CD4-positive, alpha-beta T cell (primary cell): ENCODE measurements at regions not wholly inside any gene's neighbourhood (a gene's known extent, or its start where the extent isn't known, plus 50 kb on each side); places are given as distances from the start of the nearest gene placed in this dataset.

Source experiments
- ATAC-seq: fragments of 200-7000 bp; cut with Tn5 transposase; one replicate; pipeline ENCODE4 v1.10.0; 2022; ENCODE audit warnings: mild to moderate bottlenecking; ENCODE audit not compliant: poor library complexity
- CTCF ChIA-PET: fragments of 350-600 bp; sonication (Branson Sonifier 250); formaldehyde crosslinking; loops from one replicate; lab custom pipeline; 2021; ENCODE audit warnings: antibody characterized with exemption, inconsistent platforms; lab: Charles Lee
- POLR2A ChIA-PET: fragments of 350-600 bp; sonication (Branson Sonifier 250); formaldehyde crosslinking; loops from one replicate; lab custom pipeline; 2021; ENCODE audit warnings: antibody characterized with exemption, inconsistent platforms; lab: Charles Lee
- DNase-seq, 14 experiments: peaks; one replicate each; pipeline ENCODE4 v3.0.0-alpha.2; 2013 to 2020; ENCODE audit warnings: mixed read lengths in 2 of 14
- H3K27ac ChIP-seq, 2 donors: one replicate each; pipeline versions ENCODE4 v1.5.1 to v1.7.0; 2013; ENCODE audit warnings: low read length in 2 of 2, low read depth in 1 of 2, mild to moderate bottlenecking in 1 of 2
- H3K27me3 ChIP-seq, 2 experiments: 1 replicate in 1 of 2; 2 replicates in 1 of 2; pipeline versions ENCODE4 v1.6.1 to v1.7.0; 2013; ENCODE audit warnings: low read length in 2 of 2, control low read depth in 1 of 2, mild to moderate bottlenecking in 1 of 2, moderate library complexity in 1 of 2; ENCODE audit not compliant: insufficient read depth in 2 of 2, control insufficient read depth in 1 of 2
- H3K36me3 ChIP-seq: one replicate; pipeline ENCODE4 v1.6.1; 2013; ENCODE audit warnings: low read length, control low read depth; ENCODE audit not compliant: insufficient read depth
- H3K4me1 ChIP-seq: one replicate; pipeline ENCODE4 v1.6.1; 2013; ENCODE audit warnings: low read length, control low read depth; ENCODE audit not compliant: insufficient read depth
- H3K4me3 ChIP-seq: one replicate; pipeline ENCODE4 v1.5.1; 2013; ENCODE audit warnings: mild to moderate bottlenecking, low read length, moderate library complexity
- H3K9me3 ChIP-seq, 2 experiments: 1 replicate in 1 of 2; 2 replicates in 1 of 2; pipeline versions ENCODE4 v1.6.1 to v1.7.0; 2013; ENCODE audit warnings: low read length in 2 of 2, mild to moderate bottlenecking in 2 of 2, control low read depth in 1 of 2, moderate library complexity in 1 of 2; ENCODE audit not compliant: control insufficient read depth in 1 of 2, insufficient read depth in 1 of 2
- H3K27ac Mint-ChIP-seq: one replicate; pipeline ENCODE4 v1.8.0; 2020; ENCODE audit warnings: mixed read lengths
- H3K27me3 Mint-ChIP-seq: one replicate; pipeline ENCODE4 v1.8.0; 2021; ENCODE audit warnings: mixed read lengths
- H3K36me3 Mint-ChIP-seq: one replicate; pipeline ENCODE4 v1.8.0; 2021; ENCODE audit warnings: low read depth, mixed read lengths
- H3K4me1 Mint-ChIP-seq: one replicate; pipeline ENCODE4 v1.8.0; 2021; ENCODE audit warnings: low read depth, mixed read lengths
- H3K4me3 Mint-ChIP-seq: one replicate; pipeline ENCODE4 v1.8.0; 2020; ENCODE audit warnings: mild to moderate bottlenecking, mixed read lengths
- H3K9me3 Mint-ChIP-seq: one replicate; pipeline ENCODE4 v1.8.0; 2020; ENCODE audit warnings: mixed read lengths
- intact Hi-C, 2 experiments: fragments of 100-400 bp; cut with DNase I in 1 of 2; cut with micrococcal nuclease in 1 of 2; formaldehyde crosslinking; loops; one replicate each; pipeline versions ENCODE4 v1.15.1 to v1.9.0; 2023 to 2025; cut with DNase I, micrococcal nuclease
- TF ChIP-seq, protein P1 (sequence below): fragments of 200-600 bp; IDR thresholded peaks from one replicate; pipeline ENCODE4 v1.8.0; 2022; ENCODE audit warnings: antibody characterized with exemption, mild to moderate bottlenecking

DNA sequence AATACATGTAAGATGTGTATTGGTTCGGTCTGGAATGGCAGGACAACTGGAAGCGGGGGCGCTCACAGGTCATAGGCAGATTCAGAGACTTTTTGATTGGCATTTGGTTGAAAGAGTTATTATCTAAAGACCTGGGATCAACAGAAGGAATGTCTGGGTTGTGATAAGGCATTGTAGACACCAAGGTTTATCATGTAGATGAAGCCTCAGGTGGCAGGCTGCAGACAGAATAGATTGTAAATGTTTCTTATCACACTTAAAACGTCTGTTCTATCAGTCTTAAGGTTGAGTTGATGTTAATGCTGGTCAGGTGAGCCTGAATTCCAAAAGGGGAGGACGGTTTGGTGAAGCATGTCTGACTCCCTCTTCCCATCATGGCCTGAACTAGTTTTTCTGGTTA is 295.9 kb upstream of the PROK2 start:
- Mint-ChIP-seq H3K27me3 (no peaks in the 10 kb centered on the region), H3K9me3 (no peaks in the 10 kb centered on the region), H3K36me3 (no peaks in the 10 kb centered on the region), H3K4me3 (no peak overlapping the region), H3K4me1 (peaks cover 27% of the 10 kb centered on the region), H3K27ac (no peak overlapping the region)
- Histone ChIP-seq H3K4me1 (no peaks in the 10 kb centered on the region), H3K36me3 (no peaks in the 10 kb centered on the region), H3K27ac (no peak overlapping the region), H3K27me3 (no peaks in the 10 kb centered on the region), H3K9me3 (no peaks in the 10 kb centered on the region), H3K4me3 (no peak overlapping the region)
- DNase-seq (no peak), ATAC-seq (no peak)
- intact Hi-C loops, result no loop called here
- TF ChIP-seq, protein P1, sequence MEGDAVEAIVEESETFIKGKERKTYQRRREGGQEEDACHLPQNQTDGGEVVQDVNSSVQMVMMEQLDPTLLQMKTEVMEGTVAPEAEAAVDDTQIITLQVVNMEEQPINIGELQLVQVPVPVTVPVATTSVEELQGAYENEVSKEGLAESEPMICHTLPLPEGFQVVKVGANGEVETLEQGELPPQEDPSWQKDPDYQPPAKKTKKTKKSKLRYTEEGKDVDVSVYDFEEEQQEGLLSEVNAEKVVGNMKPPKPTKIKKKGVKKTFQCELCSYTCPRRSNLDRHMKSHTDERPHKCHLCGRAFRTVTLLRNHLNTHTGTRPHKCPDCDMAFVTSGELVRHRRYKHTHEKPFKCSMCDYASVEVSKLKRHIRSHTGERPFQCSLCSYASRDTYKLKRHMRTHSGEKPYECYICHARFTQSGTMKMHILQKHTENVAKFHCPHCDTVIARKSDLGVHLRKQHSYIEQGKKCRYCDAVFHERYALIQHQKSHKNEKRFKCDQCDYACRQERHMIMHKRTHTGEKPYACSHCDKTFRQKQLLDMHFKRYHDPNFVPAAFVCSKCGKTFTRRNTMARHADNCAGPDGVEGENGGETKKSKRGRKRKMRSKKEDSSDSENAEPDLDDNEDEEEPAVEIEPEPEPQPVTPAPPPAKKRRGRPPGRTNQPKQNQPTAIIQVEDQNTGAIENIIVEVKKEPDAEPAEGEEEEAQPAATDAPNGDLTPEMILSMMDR, result no peak
- CTCF ChIA-PET, result no interaction called here
- POLR2A ChIA-PET, result no interaction called here

DNA sequence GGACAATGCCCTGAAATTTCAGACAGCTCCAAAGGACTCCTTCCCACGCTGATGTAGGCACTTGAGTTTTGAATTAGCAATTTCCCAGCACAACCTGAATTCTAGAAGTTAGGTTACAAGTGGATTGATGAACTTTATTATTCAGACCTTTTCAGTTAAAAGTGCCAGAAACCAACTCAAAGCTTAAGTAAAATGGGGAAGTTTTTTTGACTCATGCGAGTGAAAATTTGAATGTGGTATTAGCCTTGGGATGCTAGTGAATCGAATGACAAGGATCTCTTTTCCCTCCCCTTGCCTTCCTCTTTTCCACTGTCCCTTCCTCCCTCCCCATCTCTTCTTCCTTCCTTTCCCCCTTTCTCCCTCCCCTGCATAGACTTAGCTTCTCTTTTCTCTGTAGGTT is 295.1 kb upstream of the PROK2 start:
- peaks cover 4% of the 10 kb centered on the region for H3K9me3 Mint-ChIP-seq
- TF ChIP-seq, protein P1, result no peak
- peaks cover 27% of the 10 kb centered on the region for H3K4me1 Mint-ChIP-seq
- no peak overlapping the region for H3K4me3 Mint-ChIP-seq
- Histone ChIP-seq H3K9me3 (peaks cover 0 to 3% of the 10 kb centered on the region in 2 experiments), H3K27ac (no peak overlapping the region), H3K4me3 (no peak overlapping the region), H3K4me1 (no peaks in the 10 kb centered on the region), H3K36me3 (no peaks in the 10 kb centered on the region), H3K27me3 (no peaks in the 10 kb centered on the region)
- H3K36me3 Mint-ChIP-seq, result no peaks in the 10 kb centered on the region
- no peak overlapping the region for H3K27ac Mint-ChIP-seq
- intact Hi-C loops, result no loop called here
- ATAC-seq, result no peak
- H3K27me3 Mint-ChIP-seq, result no peaks in the 10 kb centered on the region
- ChIA-PET CTCF (no interaction called here), POLR2A (no interaction called here)
- DNase-seq, result peak in 2 of 14 experiments; percentile 43 to 52

DNA sequence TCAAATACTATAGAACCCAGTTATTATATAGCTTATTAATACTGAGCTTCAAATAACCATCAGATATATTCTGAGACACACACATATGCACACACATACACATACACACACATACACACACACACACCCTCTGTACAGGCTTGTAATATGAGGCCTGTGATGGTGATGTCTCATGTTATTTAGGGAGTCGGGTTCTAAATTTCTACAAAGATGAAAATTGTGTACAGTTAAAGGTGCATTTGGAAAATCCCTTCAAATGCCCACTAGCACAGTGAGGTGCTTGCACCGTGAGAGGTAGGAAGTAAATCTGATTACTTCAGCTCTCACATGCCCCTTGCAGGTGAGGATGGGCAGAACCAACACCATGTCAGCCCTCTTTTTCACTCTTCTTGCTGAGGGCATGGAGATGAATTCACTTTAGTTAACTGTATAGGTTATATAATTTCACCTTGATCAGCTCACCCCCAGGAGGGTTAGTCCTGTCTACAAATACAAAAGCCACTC is 294.5 kb upstream of the PROK2 start:
- Histone ChIP-seq H3K4me3 (no peak overlapping the region), H3K27ac (no peak overlapping the region), H3K4me1 (no peaks in the 10 kb centered on the region), H3K27me3 (no peaks in the 10 kb centered on the region), H3K36me3 (no peaks in the 10 kb centered on the region), H3K9me3 (peaks cover 0 to 3% of the 10 kb centered on the region in 2 experiments)
- ATAC-seq (no peak), DNase-seq (no peak)
- peaks cover 27% of the 10 kb centered on the region for H3K4me1 Mint-ChIP-seq
- peaks cover 5% of the 10 kb centered on the region for H3K9me3 Mint-ChIP-seq
- no peaks in the 10 kb centered on the region for H3K36me3 Mint-ChIP-seq
- ChIA-PET CTCF (no interaction called here), POLR2A (no interaction called here)
- H3K27me3 Mint-ChIP-seq, result no peaks in the 10 kb centered on the region
- TF ChIP-seq, protein P1, result no peak
- no peak overlapping the region for H3K4me3 Mint-ChIP-seq
- H3K27ac Mint-ChIP-seq, result no peak overlapping the region
- intact Hi-C loops, result no loop called here
